Activated CD4-positive, CD25-positive, alpha-beta regulatory T cell treated with anti-CD3 and anti-CD28 coated beads, Interleukin-2, amount 50 U/mL, for 16 hours (primary cell): ENCODE measurements at regions not wholly inside any gene's neighbourhood (a gene's known extent, or its start where the extent isn't known, plus 50 kb on each side); places are given as distances from the start of the nearest gene placed in this dataset.

Source experiments
- DNase-seq: peaks from one replicate; pipeline ENCODE4 v3.0.0-alpha.2; 2020; ENCODE audit warnings: low read depth, low spot score

DNA sequence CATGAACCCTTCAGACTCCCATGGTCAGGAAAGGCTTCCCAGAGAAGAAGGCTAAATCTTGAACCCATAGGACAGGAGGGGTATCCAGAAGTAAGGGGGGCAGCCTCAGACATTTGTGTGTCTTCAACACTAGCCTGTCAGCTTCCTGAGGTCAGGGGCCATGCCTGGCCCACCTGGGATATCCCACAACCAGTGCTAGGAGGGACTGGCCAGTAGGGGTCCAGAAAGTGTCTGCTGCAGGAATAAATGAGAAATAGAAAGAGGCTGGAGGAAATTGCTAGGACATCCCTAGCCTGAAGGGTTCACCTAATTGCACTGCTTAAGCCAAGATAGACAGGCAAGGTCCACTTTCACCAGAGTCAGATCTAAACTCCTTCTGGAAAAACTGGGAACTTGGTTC lies 799.6 kb upstream of the ID2 start:
- no peak for DNase-seq

DNA sequence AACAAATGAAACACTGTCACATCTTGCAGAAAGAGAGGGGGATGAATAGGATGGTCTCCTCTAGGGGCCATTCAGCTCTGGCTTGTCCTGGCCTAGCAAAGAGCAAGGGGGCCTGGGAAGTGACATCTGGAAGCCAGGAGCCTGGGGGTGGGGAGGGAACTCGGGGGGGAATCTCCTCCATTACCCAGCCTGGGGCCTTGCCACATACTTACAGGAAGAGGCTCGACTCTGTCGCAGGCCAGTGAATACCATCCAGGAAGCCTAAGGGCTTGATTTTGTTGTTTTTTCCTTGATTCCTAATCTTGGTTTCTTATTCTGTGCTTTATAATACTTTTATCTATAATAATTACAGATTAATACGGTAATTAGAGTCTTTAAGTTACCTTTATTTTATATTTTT lies 797.5 kb upstream of the ID2 start:
- DNase-seq = no peak

- DNase-seq = no peak
These were observed 795.2 kb upstream of the ID2 start for GRCh38 chr2:7886666-7887065.

DNA sequence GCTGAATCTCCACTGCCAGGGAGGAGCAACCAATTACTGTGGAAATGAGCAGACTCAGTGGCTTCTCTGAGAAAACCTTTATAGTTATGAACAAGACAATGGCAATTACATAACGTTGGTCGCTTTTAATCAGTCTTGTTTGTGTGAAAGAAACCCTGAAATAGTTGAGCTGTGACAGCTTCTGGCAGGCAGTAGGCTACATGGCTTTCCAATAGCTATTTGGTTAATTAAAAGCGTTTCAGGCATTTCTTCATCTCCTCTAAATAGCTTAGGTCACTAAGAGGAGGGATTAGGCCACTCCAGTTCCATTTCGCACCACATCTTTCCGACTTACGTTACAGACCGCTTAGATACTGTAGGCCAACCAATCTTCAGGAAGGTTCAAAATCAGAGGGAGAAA lies 794.4 kb upstream of the ID2 start:
- DNase-seq = no peak

- DNase-seq = no peak
These were observed 793.0 kb upstream of the ID2 start for GRCh38 chr2:7888876-7889275.

GRCh38 chr2:7891312-7891711 lies 790.5 kb upstream of the ID2 start:
- no peak for DNase-seq

DNA sequence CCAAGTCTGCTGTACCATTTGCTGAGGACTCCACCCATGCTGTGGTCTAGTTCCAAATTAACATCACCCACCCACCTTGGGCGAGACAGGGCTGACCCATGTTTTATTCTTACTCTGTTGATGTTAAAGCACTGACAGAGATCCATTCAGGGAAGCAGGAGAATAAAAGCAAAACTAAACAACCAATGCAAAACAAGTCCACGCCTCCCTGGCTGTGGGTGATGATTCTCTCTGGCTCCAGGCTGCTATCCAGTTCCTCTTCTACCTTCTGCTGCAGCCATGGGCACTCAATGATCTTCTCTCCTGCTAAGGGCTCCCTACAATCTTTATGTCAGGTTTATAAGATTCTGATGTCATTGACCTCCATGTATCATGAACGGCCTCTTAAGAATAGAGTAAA lies 786.6 kb upstream of the ID2 start:
- no peak for DNase-seq

- DNase-seq = no peak
These were observed 784.8 kb upstream of the ID2 start for GRCh38 chr2:7896940-7897487.

- DNase-seq = no peak
These were observed 782.6 kb upstream of the ID2 start for GRCh38 chr2:7899241-7899640.

DNA sequence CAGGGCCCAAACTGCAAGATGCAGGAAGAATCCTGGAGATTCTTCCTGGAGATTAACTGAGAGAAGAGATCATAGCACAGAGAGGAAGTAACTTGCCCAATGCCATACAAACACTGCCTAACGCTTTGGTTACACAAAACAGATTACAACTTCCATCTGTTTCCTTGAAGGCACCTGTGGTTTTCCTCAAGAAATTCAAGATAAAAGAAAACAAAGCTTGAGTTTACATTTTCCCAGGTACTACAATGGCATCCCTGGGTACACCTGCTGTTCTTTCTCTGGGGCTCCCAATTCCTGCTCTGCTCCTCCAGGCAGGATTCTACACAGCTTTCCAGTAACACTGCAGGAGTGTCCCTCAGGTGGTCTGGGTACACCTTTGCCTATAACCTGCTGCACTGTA lies 781.9 kb upstream of the ID2 start:
- no peak for DNase-seq

GRCh38 chr2:7900593-7900992 lies 781.3 kb upstream of the ID2 start:
- DNase-seq = no peak

DNA sequence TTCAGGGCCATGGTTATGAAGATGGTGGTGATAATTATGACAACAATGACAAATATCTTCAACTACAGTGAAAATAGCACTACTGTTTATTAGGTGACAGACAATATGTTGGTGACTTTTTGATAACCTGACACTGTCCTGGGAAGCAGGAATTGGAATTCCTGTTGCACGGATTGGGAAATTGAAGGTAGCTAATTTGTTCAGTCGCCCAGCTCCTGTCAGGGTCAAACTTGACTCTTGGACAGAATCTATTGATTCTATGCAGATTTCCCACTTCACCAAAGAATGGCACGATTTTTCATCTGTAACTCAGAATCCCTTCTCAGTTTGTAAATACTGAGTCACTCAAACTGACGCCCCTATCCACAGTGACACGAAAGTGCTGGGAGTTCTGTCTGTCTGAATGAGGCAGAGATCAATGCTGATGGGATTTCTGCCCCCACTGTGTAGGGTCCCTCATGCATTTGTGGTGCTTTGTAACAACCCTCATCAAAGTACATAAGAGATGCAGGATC lies 779.5 kb upstream of the ID2 start:
- DNase-seq = no peak

DNA sequence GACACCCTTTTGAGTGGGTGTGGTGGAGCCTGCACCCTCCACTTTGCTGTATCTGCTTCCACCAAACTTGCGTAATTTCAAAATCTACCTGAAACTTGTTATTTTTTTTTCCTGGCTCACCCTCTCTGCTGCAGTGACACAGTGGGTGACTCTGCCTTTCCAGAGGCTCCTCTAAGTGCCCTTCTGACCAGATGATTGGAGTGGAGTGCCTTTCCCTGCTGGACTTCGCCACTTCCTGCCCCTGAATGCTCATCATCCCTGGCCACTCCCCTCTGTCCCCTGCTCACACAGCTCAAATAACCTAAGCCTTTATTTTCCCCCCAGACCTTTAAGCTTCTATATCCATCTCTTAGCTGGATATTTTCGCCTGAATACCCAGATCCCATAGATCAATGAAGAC lies 777.5 kb upstream of the ID2 start:
- no peak for DNase-seq

GRCh38 chr2:7905756-7906155 lies 776.1 kb upstream of the ID2 start:
- DNase-seq = no peak

DNA sequence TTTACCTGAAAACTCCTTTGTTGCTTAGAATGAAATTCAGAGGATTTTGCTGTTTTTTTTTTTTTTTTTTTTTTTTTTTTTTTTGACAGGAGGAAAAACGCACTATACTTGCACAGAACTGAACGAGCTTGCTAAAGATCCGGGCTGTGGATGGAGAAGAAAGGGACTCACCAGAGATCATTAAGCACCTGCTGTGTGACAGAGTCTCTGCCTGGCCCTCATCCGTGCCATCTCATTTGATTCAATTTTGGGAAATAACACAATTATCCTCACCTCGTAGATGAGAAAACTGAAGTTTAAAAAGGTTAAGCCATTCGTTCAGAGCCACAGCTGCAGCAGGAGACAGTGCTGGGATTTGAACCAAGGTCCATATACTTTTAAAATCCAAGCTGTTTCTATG lies 775.4 kb upstream of the ID2 start:
- DNase-seq = no peak

GRCh38 chr2:7907041-7907440 lies 774.8 kb upstream of the ID2 start:
- DNase-seq = no peak

DNA sequence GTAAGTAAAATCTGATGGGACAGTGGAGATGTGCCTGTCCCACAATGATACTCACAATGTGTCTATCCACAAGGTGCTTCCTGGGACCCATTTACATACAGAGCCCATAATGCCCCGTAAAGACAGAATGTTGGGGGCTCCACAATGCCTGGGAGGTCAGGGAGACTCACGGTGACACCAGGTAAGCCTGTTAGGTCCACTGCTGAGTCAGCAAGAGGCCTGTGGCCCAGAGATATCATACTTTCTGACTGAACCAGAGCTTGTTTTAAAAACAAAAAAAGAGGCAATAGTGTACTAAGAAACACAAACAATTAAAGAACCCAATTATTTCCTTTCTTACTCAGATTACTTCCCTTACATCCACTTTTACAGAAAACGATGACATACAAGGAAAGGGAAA lies 771.1 kb upstream of the ID2 start:
- DNase-seq = no peak

DNA sequence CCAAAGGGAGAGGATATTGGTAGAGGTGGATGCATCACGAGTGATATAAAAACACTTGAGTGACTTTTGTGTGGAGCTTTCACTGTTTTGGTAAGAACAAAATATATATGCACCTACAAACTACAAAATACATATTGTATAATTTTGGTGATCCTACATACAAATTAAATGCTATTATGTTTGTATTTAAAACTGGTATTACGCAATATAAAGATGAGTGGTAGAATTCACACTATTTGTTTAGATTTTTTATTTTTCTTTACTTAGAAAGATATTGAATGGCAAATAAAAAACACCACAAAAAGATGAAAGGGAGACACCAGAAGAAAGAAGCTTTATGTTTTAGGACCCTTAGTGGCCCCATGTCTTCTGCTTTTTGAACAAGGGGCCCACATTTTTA lies 770.7 kb upstream of the ID2 start:
- no peak for DNase-seq

DNA sequence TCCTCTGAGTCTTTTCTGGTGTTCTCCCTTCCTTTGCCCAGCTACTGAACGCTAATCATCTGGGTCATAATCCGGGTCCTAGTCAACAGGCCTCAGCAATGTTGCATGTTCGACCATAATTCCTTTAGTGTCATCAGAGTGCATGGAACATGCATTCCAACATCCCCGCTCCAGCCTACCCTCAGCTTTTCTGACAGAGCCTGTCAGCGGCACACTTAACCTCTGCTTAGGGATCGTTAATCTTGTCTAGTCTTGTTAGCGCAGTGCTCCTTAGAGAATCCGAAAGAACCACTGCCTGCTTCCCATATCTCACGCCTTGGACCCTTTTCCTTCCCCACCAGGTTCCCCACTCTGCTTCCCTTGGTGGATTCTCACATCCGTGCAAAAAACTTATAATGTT lies 767.9 kb upstream of the ID2 start:
- DNase-seq = no peak

DNA sequence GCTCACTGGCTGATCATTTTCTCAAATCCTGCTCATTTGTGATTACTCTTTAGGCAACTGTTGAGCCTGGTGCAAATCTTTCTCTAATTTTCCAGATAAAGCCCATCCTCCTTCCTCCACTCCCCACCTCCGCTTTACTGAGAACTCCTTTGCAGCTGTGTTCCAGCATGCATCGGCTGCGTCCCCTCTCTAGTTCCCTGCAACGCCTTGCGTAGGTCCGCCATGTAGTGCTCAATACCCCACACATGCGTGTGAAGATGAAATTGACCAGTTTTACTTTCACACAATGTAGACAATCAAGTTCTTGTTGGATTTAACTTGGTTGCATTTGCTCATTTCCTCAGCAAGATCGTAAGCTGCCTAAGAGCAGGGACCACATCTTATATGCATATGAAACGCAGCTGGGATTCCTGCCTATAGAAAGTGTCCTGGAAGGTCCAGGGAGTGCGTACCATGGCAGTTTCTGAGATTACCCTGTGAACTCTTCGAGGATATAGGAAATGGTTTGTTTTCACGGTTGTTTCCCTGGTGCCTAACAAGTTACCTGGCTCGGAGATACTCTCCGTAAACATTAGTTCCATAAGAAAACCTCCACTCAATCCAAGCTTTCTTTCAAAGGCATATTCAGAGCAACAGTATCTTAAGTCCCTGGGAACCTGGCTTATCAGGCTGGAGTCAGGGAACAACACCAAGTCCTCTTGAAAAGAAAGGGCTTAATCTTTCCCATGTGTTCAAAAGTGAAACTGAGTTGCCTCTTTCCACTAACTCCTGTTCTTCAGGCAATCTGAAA lies 766.4 kb upstream of the ID2 start:
- DNase-seq = no peak

DNA sequence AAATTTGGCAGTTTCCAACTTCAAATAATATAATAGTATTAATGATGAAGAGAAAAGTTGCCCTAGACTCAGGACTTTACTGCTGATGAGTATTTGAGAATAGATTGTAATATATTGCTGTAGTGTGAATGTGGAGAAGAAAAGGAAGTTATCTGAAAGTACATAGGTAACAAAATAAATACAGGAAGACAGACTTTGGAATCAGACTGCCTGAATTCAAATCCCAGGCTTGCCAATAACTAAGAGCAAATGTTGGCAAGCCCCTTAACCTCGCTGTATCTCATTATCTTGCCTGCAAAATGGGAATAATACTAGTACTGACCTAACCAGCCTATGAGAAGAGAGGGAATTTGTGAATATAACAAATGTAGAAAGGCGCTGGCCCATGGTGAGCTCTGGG lies 765.2 kb upstream of the ID2 start:
- DNase-seq = no peak

DNA sequence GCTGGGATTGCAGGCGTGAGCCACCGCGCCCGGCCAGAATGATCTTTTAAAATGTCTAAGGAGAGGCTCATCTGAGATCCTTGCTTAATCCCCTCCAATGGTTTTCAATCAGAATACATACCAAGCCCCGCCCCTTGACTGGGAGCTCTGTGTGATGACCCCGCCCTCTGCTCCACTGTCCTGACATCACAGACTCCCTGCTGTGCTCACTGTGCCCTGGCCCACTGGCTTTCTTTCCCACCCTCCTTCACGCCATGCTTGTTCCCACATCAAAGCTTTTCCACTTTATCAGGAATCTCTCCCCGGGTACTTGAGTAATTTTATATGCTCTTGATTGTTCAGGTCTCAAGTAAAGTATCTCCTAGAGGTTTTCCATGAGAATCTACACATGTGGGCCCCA lies 762.3 kb upstream of the ID2 start:
- DNase-seq = no peak

DNA sequence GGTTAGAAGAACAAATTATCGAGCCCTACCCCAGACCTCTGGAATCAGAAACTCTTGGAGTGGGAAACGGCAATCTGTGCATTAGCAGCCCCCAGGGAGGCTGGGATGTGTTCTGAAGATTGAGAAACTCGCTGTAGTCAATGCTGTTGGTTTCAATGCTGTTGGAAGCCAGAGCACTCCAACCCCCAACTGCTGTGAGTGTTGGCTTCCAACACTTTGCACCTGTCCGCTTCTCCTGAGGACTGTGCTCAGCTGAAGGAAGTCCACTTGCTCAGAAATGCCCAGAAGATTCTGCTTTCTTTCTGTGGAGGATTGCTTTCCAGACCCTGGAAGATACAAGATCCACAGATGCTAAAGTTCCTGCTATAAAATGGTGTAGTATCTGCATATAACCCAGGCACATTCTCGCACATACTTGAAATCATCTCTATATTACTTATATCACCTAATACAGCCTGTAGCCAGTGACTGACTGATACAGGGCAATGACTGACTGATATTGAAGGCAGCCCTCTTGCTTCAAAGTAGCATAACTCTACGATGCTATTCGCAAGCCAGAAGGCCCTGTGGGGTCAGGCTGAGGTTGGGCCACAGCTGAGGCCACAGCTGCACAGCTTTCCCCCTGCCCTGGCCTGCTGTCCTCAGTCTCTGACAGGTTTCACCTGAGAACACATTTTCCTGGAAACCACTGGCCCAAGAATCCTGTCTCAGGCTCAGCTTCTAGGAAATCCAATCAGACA lies 757.7 kb upstream of the ID2 start:
- DNase-seq = no peak
